GM18517 (cell line): ENCODE measurements at regions not wholly inside any gene's neighbourhood (a gene's known extent, or its start where the extent isn't known, plus 50 kb on each side); places are given as distances from the start of the nearest gene placed in this dataset.

ENCODE experiments used
- ATAC-seq: cut with Tn5 transposase; IDR thresholded peaks from one replicate; pipeline ENCODE4 v1.9.1; 2021; ENCODE audit warnings: mild to moderate bottlenecking, moderate library complexity; ENCODE audit not compliant: unreplicated experiment

- ATAC-seq = no peak
Measured at GRCh38 chr18:4858379-4859127, 338.5 kb downstream of the AKAIN1 start.

- ATAC-seq = no peak
Measured at GRCh38 chr18:4854671-4855070, 342.4 kb downstream of the AKAIN1 start.

- ATAC-seq = no peak
Measured at GRCh38 chr18:4851301-4851976, 345.6 kb downstream of the AKAIN1 start.

GRCh38 chr18:4847056-4847455 is 350.0 kb downstream of the AKAIN1 start:
- ATAC-seq = no peak

- ATAC-seq = no peak
Measured at GRCh38 chr18:4844320-4844719, 352.7 kb downstream of the AKAIN1 start.

GRCh38 chr18:4843771-4844170 is 353.3 kb downstream of the AKAIN1 start:
- no peak for ATAC-seq

GRCh38 chr18:4842751-4843150 is 354.3 kb downstream of the AKAIN1 start:
- ATAC-seq = no peak

- no peak for ATAC-seq
Measured at GRCh38 chr18:4842287-4842686, 354.8 kb downstream of the AKAIN1 start.

- ATAC-seq = no peak
Measured at GRCh38 chr18:4839639-4840038, 357.4 kb downstream of the AKAIN1 start.

- ATAC-seq = no peak
Measured at GRCh38 chr18:4836141-4836540, 360.9 kb downstream of the AKAIN1 start.

GRCh38 chr18:4831791-4832375 is 365.2 kb downstream of the AKAIN1 start:
- no peak for ATAC-seq

GRCh38 chr18:4831127-4831526 is 365.9 kb downstream of the AKAIN1 start:
- no peak for ATAC-seq

- no peak for ATAC-seq
Measured at GRCh38 chr18:4823091-4823490, 368.0 kb upstream of the DLGAP1 start.

- no peak for ATAC-seq
Measured at GRCh38 chr18:4821801-4822200, 366.7 kb upstream of the DLGAP1 start.

- no peak for ATAC-seq
Measured at GRCh38 chr18:4817665-4818064, 362.6 kb upstream of the DLGAP1 start.

- ATAC-seq = no peak
Measured at GRCh38 chr18:4813708-4814107, 358.6 kb upstream of the DLGAP1 start.

- ATAC-seq = no peak
Measured at GRCh38 chr18:4808891-4809290, 353.8 kb upstream of the DLGAP1 start.

- no peak for ATAC-seq
Measured at GRCh38 chr18:4807604-4808293, 352.6 kb upstream of the DLGAP1 start.

GRCh38 chr18:4806331-4806730 is 351.2 kb upstream of the DLGAP1 start:
- no peak for ATAC-seq

GRCh38 chr18:4802296-4802695 is 347.2 kb upstream of the DLGAP1 start:
- ATAC-seq = no peak

GRCh38 chr18:4801151-4801550 is 346.0 kb upstream of the DLGAP1 start:
- ATAC-seq = no peak
